Skeletal muscle tissue (tissue), 3 donors: ENCODE measurements at regions not wholly inside any gene's neighbourhood (a gene's known extent, or its start where the extent isn't known, plus 50 kb on each side); places are given as distances from the start of the nearest gene placed in this dataset.

Experiments
- H3K27ac ChIP-seq: one replicate; pipeline ENCODE4 v1.7.0; 2013; ENCODE audit warnings: mild to moderate bottlenecking, low read depth, low read length, inconsistent platforms
- H3K27me3 ChIP-seq, 3 donors: one replicate each; pipeline ENCODE4 v1.7.0; 2013; ENCODE audit warnings: low read length in 3 of 3; ENCODE audit not compliant: control insufficient read depth in 3 of 3, insufficient read depth in 3 of 3
- H3K36me3 ChIP-seq, 3 donors: one replicate each; pipeline ENCODE4 v1.7.0; 2013; ENCODE audit warnings: low read length in 3 of 3; ENCODE audit not compliant: control insufficient read depth in 3 of 3, insufficient read depth in 3 of 3
- H3K4me1 ChIP-seq, 3 donors: one replicate each; pipeline ENCODE4 v1.7.0; 2013; ENCODE audit warnings: low read length in 3 of 3, mild to moderate bottlenecking in 3 of 3; ENCODE audit not compliant: control insufficient read depth in 3 of 3, insufficient read depth in 3 of 3
- H3K4me3 ChIP-seq, 3 donors: one replicate each; pipeline ENCODE4 v1.7.0; 2013; ENCODE audit warnings: low read length in 3 of 3
- H3K9ac ChIP-seq, 3 donors: one replicate each; pipeline ENCODE4 v1.7.0; 2013; ENCODE audit warnings: low read length in 3 of 3, mild to moderate bottlenecking in 3 of 3, moderate library complexity in 2 of 3, low read depth in 1 of 3
- H3K9me3 ChIP-seq, 3 donors: one replicate each; pipeline ENCODE4 v1.7.0; 2013; ENCODE audit warnings: low read length in 3 of 3; ENCODE audit not compliant: control insufficient read depth in 3 of 3
- donor health status: Osteomylitis.

DNA sequence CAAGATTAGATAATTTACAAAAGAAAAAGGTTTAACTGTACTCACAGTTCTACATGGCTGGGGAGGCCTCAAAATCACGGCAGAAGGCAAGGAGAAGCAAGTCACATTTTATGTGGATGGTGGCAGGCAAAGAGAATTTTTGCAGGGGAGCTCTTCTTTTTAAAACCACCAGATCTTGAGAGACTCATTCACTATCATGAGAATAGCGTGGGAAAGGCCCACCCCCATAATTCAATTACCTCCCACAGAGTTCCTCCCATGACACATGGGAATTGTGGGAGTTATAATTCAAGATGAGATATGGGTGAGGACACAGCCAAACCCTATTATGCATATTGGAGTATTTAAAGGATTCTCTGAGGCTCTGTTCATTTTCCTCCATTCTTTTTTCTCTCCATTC, 138.7 kb upstream of the CADM2 start:
- Histone ChIP-seq H3K4me1 (no peaks in the 10 kb centered on the region), H3K36me3 (no peaks in the 10 kb centered on the region), H3K4me3 (no peak overlapping the region), H3K27ac (no peak overlapping the region), H3K9me3 (no peaks in the 10 kb centered on the region), H3K9ac (no peak overlapping the region), H3K27me3 (no peaks in the 10 kb centered on the region)

DNA sequence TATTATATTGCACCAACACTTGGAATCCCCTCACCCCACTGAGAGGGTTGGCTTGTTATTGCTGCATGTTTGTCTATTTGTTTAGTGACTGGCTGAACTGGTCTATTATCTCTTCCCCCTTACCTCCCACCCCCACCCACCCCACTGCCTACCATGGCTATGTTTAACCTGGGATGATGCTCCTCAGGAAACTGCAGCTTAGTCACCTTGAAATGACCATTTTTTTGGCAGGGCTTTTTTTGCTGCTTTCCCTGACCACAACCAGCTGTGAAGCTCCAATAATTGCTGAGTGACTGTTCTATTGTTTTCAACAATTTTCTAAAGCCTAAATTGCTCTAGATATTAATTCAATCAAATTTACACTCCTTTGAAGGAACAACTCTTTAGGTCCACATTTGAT, 137.9 kb upstream of the CADM2 start:
- Histone ChIP-seq H3K27me3 (no peaks in the 10 kb centered on the region), H3K27ac (no peak overlapping the region), H3K9me3 (no peaks in the 10 kb centered on the region), H3K9ac (no peak overlapping the region), H3K36me3 (no peaks in the 10 kb centered on the region), H3K4me3 (no peak overlapping the region), H3K4me1 (no peaks in the 10 kb centered on the region)

DNA sequence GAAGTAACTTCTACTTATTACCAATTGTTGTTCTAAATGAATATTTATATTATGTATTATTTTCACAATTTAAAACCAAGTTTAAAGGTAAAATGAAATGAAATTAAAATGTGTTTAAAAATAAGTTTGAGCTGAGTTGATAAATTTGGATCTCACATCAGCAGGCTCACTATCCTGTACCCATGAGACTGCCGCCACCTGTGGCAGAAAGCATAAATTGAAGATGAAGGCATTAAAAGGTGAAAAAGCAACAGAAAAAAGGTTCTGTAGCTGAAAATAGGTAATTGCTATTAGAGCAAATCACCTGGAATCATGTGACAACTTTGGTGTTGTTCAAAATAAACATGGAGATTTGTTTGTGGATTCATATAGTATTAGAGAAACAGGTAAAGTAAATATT, 133.0 kb upstream of the CADM2 start:
- Histone ChIP-seq H3K4me3 (no peak overlapping the region), H3K27ac (no peak overlapping the region), H3K9me3 (no peaks in the 10 kb centered on the region), H3K9ac (no peak overlapping the region), H3K4me1 (no peaks in the 10 kb centered on the region), H3K36me3 (no peaks in the 10 kb centered on the region), H3K27me3 (no peaks in the 10 kb centered on the region)

DNA sequence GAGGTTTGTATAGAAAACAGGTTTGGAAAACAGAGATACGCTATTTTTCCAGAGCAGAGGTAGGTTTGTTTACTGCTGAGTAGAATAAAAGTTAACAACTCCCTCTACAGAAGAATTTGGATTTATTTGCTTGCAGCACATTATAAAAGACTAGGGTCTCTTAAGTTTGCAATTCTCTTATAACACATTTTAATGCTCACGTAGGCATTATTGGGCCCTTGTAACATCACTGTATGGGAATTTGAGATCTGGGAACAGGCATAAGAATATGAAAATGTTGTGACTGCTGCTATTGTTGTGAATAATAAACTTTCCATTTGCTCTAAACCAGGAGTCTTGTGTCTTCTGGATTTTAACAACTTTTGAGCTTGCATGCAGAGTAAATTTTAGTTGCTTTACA, 128.3 kb upstream of the CADM2 start:
- H3K9me3 ChIP-seq = no peaks in the 10 kb centered on the region
- no peaks in the 10 kb centered on the region for H3K27me3 ChIP-seq
- H3K27ac ChIP-seq = no peak overlapping the region
- H3K4me1 ChIP-seq = no peaks in the 10 kb centered on the region
- H3K9ac ChIP-seq = no peak overlapping the region
- H3K36me3 ChIP-seq = no peaks in the 10 kb centered on the region
- no peak overlapping the region for H3K4me3 ChIP-seq

DNA sequence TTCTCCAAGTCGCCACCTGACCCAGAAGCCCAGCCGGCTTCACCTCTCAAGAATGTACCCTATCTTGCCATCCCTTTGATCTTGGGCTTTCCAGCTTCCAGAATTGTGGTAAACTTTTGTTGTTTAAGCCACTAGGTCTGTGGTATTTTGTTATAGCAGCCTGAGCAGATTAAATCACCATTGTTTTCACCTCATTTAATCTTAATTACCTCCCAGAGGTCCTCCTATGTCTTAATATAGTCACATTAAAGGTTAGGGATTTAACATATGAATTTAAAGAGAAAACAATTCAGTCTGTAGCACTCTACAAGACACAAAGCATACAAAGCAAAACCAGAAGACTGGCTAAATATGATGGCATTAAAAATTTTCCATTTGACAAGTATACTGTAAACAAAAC, 123.4 kb upstream of the CADM2 start:
- Histone ChIP-seq H3K9ac (no peak overlapping the region), H3K9me3 (no peaks in the 10 kb centered on the region), H3K36me3 (no peaks in the 10 kb centered on the region), H3K27ac (no peak overlapping the region), H3K27me3 (no peaks in the 10 kb centered on the region), H3K4me3 (no peak overlapping the region), H3K4me1 (no peaks in the 10 kb centered on the region)

DNA sequence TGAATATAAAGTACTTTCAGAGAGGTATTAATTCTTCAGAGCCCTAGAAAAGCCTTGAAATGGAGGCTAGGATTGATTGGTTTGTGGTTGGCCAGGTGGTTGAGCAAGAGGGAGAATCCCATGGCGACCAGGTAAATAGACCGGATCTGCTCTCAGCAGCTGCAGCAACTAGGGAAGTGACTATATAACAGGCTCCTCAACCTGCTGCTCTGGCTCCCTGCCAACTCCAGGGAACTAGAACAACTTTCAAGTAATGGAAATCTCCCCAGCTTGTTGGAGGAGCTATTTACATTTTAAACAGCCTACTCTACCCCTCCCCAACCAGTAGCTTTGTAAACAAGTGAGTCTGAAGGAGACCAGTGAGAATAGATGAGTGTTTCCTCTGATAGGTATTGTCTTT, 121.8 kb upstream of the CADM2 start:
- no peaks in the 10 kb centered on the region for H3K27me3 ChIP-seq
- H3K27ac ChIP-seq = no peak overlapping the region
- H3K4me1 ChIP-seq = no peaks in the 10 kb centered on the region
- H3K4me3 ChIP-seq = no peak overlapping the region
- H3K9me3 ChIP-seq = no peaks in the 10 kb centered on the region
- no peak overlapping the region for H3K9ac ChIP-seq
- H3K36me3 ChIP-seq = no peaks in the 10 kb centered on the region

DNA sequence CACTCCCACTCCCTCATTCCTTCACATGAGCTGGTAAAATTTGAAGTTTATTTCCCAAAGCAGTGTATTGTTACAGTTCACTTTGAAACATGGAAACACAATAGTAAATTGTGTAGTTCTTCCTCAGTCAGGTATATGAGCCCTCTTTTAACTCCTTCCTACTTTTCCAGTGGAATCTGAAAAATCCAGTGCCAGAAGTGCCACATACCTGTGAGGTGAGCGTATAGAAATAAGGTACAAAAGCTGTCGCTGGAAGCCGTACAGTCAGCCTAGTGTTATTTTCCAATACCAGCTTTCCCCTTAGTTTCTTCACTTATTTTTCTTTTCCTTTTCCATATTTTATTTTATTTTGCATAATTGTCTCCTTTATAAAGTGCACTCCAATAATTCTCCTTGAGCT, 81.7 kb upstream of the CADM2 start:
- Histone ChIP-seq H3K27ac (no peak overlapping the region), H3K9me3 (no peaks in the 10 kb centered on the region), H3K9ac (no peak overlapping the region), H3K27me3 (no peaks in the 10 kb centered on the region), H3K4me3 (no peak overlapping the region), H3K4me1 (no peaks in the 10 kb centered on the region), H3K36me3 (no peaks in the 10 kb centered on the region)

DNA sequence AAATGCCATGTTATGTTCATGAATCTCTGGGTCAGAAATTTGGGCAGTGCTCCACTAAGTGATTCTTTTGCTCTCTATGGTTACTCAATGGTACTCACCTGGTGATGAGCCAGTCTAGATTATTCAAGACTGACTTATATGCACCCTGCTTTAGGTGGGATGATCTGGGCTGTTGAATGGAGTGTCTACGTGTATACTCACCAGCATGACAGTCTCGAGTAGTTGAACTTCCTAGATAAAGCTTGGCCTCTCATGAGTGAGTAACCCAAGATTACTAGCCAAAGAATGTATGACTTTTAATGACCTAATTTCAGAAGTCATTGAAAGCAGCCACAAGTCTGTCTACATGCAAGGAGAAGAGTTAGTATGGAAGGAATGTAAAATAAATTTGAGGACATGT, 77.5 kb upstream of the CADM2 start:
- H3K27ac ChIP-seq = no peak overlapping the region
- H3K4me1 ChIP-seq = no peaks in the 10 kb centered on the region
- H3K9me3 ChIP-seq = no peaks in the 10 kb centered on the region
- H3K27me3 ChIP-seq = no peaks in the 10 kb centered on the region
- no peaks in the 10 kb centered on the region for H3K36me3 ChIP-seq
- H3K9ac ChIP-seq = no peak overlapping the region
- H3K4me3 ChIP-seq = no peak overlapping the region

DNA sequence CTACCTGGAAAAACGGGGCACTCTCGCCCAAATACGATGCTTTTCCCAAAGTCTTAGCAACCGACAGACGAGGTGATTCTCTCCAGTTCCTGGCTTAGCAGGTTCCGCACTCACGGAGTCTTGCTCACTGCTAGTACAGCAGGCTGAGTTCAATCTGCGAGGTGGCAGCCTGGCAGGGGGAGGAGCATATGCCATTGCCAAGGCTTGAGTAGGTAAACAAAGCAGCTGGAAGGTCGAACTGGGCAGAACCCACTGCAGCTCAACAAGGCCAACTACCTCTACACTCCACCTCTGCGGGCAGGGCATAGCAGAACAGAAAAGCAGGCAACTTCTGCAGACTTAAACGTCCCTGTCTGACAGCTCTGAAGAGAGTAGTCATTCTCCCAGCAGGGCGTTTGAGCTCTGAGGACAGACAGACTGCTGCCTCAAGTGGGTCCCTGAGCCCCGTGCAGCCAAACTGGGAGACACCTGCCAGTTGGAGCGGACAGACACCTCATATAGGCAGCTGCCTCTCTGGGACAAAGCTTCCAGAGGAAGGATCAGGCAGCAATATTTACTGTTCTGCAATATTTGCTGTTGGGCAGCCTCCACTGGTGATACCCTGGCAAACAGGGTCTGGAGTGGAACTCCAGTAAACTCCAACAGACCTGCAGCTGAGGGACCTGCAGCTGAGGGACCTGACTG, 73.4 kb upstream of the CADM2 start:
- Histone ChIP-seq H3K4me1 (no peaks in the 10 kb centered on the region), H3K9ac (no peak overlapping the region), H3K27me3 (no peaks in the 10 kb centered on the region), H3K9me3 (no peaks in the 10 kb centered on the region), H3K36me3 (no peaks in the 10 kb centered on the region), H3K4me3 (no peak overlapping the region), H3K27ac (no peak overlapping the region)

DNA sequence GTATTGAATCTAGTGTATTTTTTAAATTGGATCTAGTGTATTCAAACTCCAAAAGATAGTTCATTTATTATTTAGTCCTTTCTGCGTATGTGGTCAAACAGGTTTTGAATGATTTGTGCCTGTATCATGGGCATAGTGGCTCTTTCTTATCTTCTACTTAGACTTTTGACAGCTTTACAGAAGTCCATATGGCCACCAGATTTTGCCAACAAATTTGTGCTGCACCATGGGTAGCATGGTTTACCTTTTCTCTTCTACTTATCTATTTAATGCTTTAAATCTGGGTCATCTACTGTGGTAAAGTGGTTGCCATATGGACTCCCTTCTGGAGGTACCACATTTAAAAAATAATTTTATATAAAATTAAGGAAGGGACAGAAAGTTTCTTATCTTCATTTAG, 66.9 kb upstream of the CADM2 start:
- Histone ChIP-seq H3K27ac (no peak overlapping the region), H3K27me3 (no peaks in the 10 kb centered on the region), H3K9me3 (no peaks in the 10 kb centered on the region), H3K4me1 (no peaks in the 10 kb centered on the region), H3K36me3 (no peaks in the 10 kb centered on the region), H3K4me3 (no peak overlapping the region), H3K9ac (no peak overlapping the region)

DNA sequence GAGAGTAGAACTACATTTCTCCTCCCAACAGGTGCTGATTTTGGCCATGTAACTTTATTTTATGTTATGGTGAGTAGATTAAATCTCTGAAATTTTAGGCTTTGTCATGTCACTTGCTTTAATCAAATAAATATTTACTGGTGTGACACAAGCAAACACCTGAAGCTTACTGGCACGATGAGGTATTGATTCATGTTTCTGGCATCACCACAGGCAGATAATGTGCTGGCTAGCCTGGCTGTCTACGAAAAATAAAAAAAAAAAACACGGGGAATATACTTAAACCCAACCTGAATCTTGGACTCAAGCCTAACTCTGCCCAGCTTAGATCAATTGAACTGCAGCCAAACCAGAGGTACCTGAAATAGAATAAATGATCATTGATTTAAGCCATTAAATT, 65.6 kb upstream of the CADM2 start:
- Histone ChIP-seq H3K36me3 (no peaks in the 10 kb centered on the region), H3K27me3 (no peaks in the 10 kb centered on the region), H3K9ac (no peak overlapping the region), H3K9me3 (peaks cover 0 to 3% (median 0%) of the 10 kb centered on the region in 3 donors), H3K4me1 (no peaks in the 10 kb centered on the region), H3K27ac (no peak overlapping the region), H3K4me3 (no peak overlapping the region)
